ENCODE measurements at regions not wholly inside any gene's neighbourhood (a gene's known extent, or its start where the extent isn't known, plus 50 kb on each side); places are given as distances from the start of the nearest gene placed in this dataset.

- Mint-ChIP-seq H3K27ac (ENCODE audit: unreplicated experiment) (no peak overlapping the region), H3K27me3 (ENCODE audit: insufficient read depth, unreplicated experiment) (peaks cover 2% of the 10 kb centered on the region), H3K4me3 (ENCODE audit: unreplicated experiment) (no peak overlapping the region), H3K9me3 (ENCODE audit: unreplicated experiment) (no peaks in the 10 kb centered on the region), H3K4me1 (ENCODE audit: low read depth, unreplicated experiment) (peaks cover 12% of the 10 kb centered on the region), H3K36me3 (ENCODE audit: insufficient read depth, unreplicated experiment) (no peaks in the 10 kb centered on the region)
- no peak for DNase-seq
- H3K4me3 ChIP-seq (ENCODE audit: low read depth, low read length) = no peak overlapping the region
- TF ChIP-seq CTCF (IDR thresholded peaks at IDR 0.05; ENCODE audit: insufficient read depth in 1 of 2, low read depth in 1 of 2, low read length in 1 of 2, severe bottlenecking in 1 of 2, unreplicated experiment in 1 of 2) = no peak
- H3K9me3 ChIP-seq = no peaks in the 10 kb centered on the region
- no peaks in the 10 kb centered on the region for H3K27me3 ChIP-seq (replicated peaks; ENCODE audit: control insufficient read depth, insufficient read depth, low read length)
- peaks cover 11% of the 10 kb centered on the region; the same call in 1 of the 2 replicates for H3K4me1 ChIP-seq
- BruUV-seq (replicated peaks) = no TSS peak
- intact Hi-C loops (cut with micrococcal nuclease; ENCODE audit: unreplicated experiment) = no loop called here
- ChIA-PET CTCF (no interaction called here), POLR2A (no interaction called here)
- H3K36me3 ChIP-seq (ENCODE audit: control insufficient read depth, insufficient read depth, low read length) = no peaks in the 10 kb centered on the region
These were observed 71.4 kb upstream of the BACH2 start for GRCh38 chr6:90368001-90368400.

- Mint-ChIP-seq H3K27ac (ENCODE audit: unreplicated experiment) (no peak overlapping the region), H3K4me1 (ENCODE audit: low read depth, unreplicated experiment) (peaks cover 12% of the 10 kb centered on the region)
- intact Hi-C loops (cut with micrococcal nuclease; ENCODE audit: unreplicated experiment) = no loop called here
These were observed 69.0 kb upstream of the BACH2 start for GRCh38 chr6:90365565-90366219.

DNA sequence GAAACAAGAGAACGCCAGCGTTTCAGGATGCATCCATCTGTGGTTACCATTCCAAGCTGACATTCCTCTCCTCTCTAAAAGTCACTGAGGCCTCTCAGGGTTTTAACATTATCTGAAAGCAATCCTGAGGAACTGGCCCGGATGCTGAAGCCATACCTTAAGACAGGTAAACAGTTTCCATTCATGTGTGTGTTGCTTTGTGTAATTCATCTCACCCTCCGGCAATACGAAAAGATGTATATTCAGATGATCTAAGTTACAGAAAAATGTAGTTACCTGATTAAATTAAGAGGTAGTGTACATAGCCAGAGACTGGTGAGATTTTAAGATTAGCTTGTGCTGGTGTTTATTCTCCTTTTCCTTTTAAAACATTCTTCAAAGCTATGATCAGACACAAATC is 68.4 kb upstream of the BACH2 start:
- no peaks in the 10 kb centered on the region for H3K27me3 ChIP-seq (replicated peaks; ENCODE audit: control insufficient read depth, insufficient read depth, low read length)
- intact Hi-C loops (cut with micrococcal nuclease; ENCODE audit: unreplicated experiment) = no loop called here
- H3K4me3 ChIP-seq (ENCODE audit: low read depth, low read length) = no peak overlapping the region
- Mint-ChIP-seq H3K9me3 (ENCODE audit: unreplicated experiment) (no peaks in the 10 kb centered on the region), H3K27ac (ENCODE audit: unreplicated experiment) (no peak overlapping the region), H3K27me3 (ENCODE audit: insufficient read depth, unreplicated experiment) (peaks cover 2% of the 10 kb centered on the region), H3K4me1 (ENCODE audit: low read depth, unreplicated experiment) (peaks cover 12% of the 10 kb centered on the region), H3K36me3 (ENCODE audit: insufficient read depth, unreplicated experiment) (no peaks in the 10 kb centered on the region), H3K4me3 (ENCODE audit: unreplicated experiment) (no peak overlapping the region)
- no TSS peak for BruUV-seq (replicated peaks)
- no peaks in the 10 kb centered on the region for H3K9me3 ChIP-seq
- no peak for TF ChIP-seq CTCF (IDR thresholded peaks at IDR 0.05; ENCODE audit: insufficient read depth in 1 of 2, low read depth in 1 of 2, low read length in 1 of 2, severe bottlenecking in 1 of 2, unreplicated experiment in 1 of 2)
- ChIA-PET CTCF (no interaction called here), POLR2A (no interaction called here)
- peaks cover 11% of the 10 kb centered on the region; the same call in 1 of the 2 replicates for H3K4me1 ChIP-seq
- no peak for DNase-seq
- no peaks in the 10 kb centered on the region for H3K36me3 ChIP-seq (ENCODE audit: control insufficient read depth, insufficient read depth, low read length)

More at GRCh38 chr6:90365565-90366219, 69.0 kb upstream of the BACH2 start:
- ChIA-PET POLR2A (no interaction called here), CTCF (no interaction called here)
- BruUV-seq (replicated peaks) = no TSS peak
- H3K4me1 ChIP-seq = peaks cover 11% of the 10 kb centered on the region; the same call in 1 of the 2 replicates
- TF ChIP-seq CTCF (IDR thresholded peaks at IDR 0.05; ENCODE audit: insufficient read depth in 1 of 2, low read depth in 1 of 2, low read length in 1 of 2, severe bottlenecking in 1 of 2, unreplicated experiment in 1 of 2) = no peak
- H3K4me3 ChIP-seq (ENCODE audit: low read depth, low read length) = no peak overlapping the region
- H3K27me3 ChIP-seq (replicated peaks; ENCODE audit: control insufficient read depth, insufficient read depth, low read length) = no peaks in the 10 kb centered on the region
- no peaks in the 10 kb centered on the region for H3K36me3 Mint-ChIP-seq (ENCODE audit: insufficient read depth, unreplicated experiment)
- no peaks in the 10 kb centered on the region for H3K9me3 ChIP-seq
- no peak for DNase-seq
- H3K36me3 ChIP-seq (ENCODE audit: control insufficient read depth, insufficient read depth, low read length) = no peaks in the 10 kb centered on the region
- H3K27me3 Mint-ChIP-seq (ENCODE audit: insufficient read depth, unreplicated experiment) = peaks cover 2% of the 10 kb centered on the region
- no peaks in the 10 kb centered on the region for H3K9me3 Mint-ChIP-seq (ENCODE audit: unreplicated experiment)
- no peak overlapping the region for H3K4me3 Mint-ChIP-seq (ENCODE audit: unreplicated experiment)

All from Caco-2 (cell line).